ENCODE measurements at regions not wholly inside any gene's neighbourhood (a gene's known extent, or its start where the extent isn't known, plus 50 kb on each side); places are given as distances from the start of the nearest gene placed in this dataset.
"Not testable (repeated sequence)": the region's sequence is repeated elsewhere in the genome, so short reads cannot be mapped to it uniquely, and the experiment has no call there.

- ChIA-PET CTCF (no interaction called here), POLR2A (no interaction called here)
- no peak overlapping the region for H3K4me3 ChIP-seq (ENCODE audit: low read depth, low read length)
- H3K4me1 ChIP-seq (ENCODE audit: control insufficient read depth, insufficient read depth, low read length), result no peaks in the 10 kb centered on the region
- no peaks in the 10 kb centered on the region for H3K9me3 ChIP-seq (ENCODE audit: control insufficient read depth, insufficient read depth, low read depth, low read length)
- no peaks in the 10 kb centered on the region for H3K36me3 ChIP-seq (ENCODE audit: control insufficient read depth in 2 of 2, insufficient read depth in 1 of 2, low read length in 2 of 2)
- TF ChIP-seq ZNF23 (tag by site-specific recombination; IDR thresholded peaks at IDR 0.05; ENCODE audit: borderline replicate concordance), result no peak
- no peak overlapping the region for H3K27ac ChIP-seq (ENCODE audit: extremely low read depth, low read depth, low read length)
Measured at GRCh38 chr6:85291326-85291725, 158.6 kb upstream of the NT5E start.

GRCh38 chr6:85287654-85288053, 162.2 kb upstream of the NT5E start:
- TF ChIP-seq ZNF791 (tag by site-specific recombination; IDR thresholded peaks at IDR 0.05) (no peak), SCRT2 (tag by site-specific recombination; IDR thresholded peaks at IDR 0.05) (no peak), YY2 (tag by site-specific recombination; IDR thresholded peaks at IDR 0.05) (no peak), ZBTB26 (tag by site-specific recombination; optimal IDR thresholded peaks at IDR 0.05) (no peak)
- POLR2A ChIA-PET, result no interaction called here
- no peak overlapping the region for H3K4me3 ChIP-seq (ENCODE audit: low read depth, low read length)
- no peaks in the 10 kb centered on the region for H3K36me3 ChIP-seq (ENCODE audit: control insufficient read depth in 2 of 2, insufficient read depth in 1 of 2, low read length in 2 of 2)
- CTCF ChIA-PET, result interaction anchor here (0.7 kb wide), 1 partner anchor 9 kb away, joined by 3 read pairs; no protein-coding TSS in a partner anchor
- H3K27ac ChIP-seq (ENCODE audit: extremely low read depth, low read depth, low read length), result no peak overlapping the region
- H3K4me1 ChIP-seq (ENCODE audit: control insufficient read depth, insufficient read depth, low read length), result no peaks in the 10 kb centered on the region
- no peaks in the 10 kb centered on the region for H3K9me3 ChIP-seq (ENCODE audit: control insufficient read depth, insufficient read depth, low read depth, low read length)

DNA sequence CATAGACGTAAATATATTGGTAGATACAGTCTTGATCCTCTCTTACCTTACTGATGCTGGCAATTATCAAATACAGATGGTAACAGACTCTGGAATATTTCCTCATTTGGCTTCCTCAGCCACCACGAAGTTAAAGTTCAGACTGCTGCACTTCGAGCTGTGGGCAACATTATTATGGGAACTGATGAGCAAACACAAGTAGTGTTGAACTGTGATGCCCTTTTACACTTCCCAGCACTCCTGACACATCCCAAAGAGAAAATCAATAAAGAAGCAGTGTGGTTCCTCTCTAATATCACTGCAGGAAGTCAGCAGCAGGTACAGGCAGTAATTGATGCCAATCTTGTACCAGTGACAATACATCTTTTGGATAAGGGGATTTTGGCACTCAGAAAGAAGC, 162.7 kb upstream of the NT5E start:
- Histone ChIP-seq H3K36me3 (ENCODE audit: control insufficient read depth in 2 of 2, insufficient read depth in 1 of 2, low read length in 2 of 2) (no peaks in the 10 kb centered on the region), H3K4me1 (ENCODE audit: control insufficient read depth, insufficient read depth, low read length) (no peaks in the 10 kb centered on the region), H3K9me3 (ENCODE audit: control insufficient read depth, insufficient read depth, low read depth, low read length) (no peaks in the 10 kb centered on the region), H3K27ac (ENCODE audit: extremely low read depth, low read depth, low read length) (no peak overlapping the region), H3K4me3 (ENCODE audit: low read depth, low read length) (no peak overlapping the region)
- no peak for TF ChIP-seq ZNF510 (tag by site-specific recombination; IDR thresholded peaks at IDR 0.05; ENCODE audit: insufficient replicate concordance)
- TF ChIP-seq GLIS1 (tag by site-specific recombination; IDR thresholded peaks at IDR 0.05), result no peak
- no peak for TF ChIP-seq ZEB2 (tag by site-specific recombination; IDR thresholded peaks at IDR 0.05)
- no peak for TF ChIP-seq ZNF138 (tag by site-specific recombination; IDR thresholded peaks at IDR 0.05; ENCODE audit: borderline replicate concordance)
- CTCF ChIA-PET, result no interaction called here
- POLR2A ChIA-PET, result no interaction called here

- H3K9me3 ChIP-seq (ENCODE audit: control insufficient read depth, insufficient read depth, low read depth, low read length); H3K27ac ChIP-seq (ENCODE audit: extremely low read depth, low read depth, low read length); H3K36me3 ChIP-seq (ENCODE audit: control insufficient read depth in 2 of 2, insufficient read depth in 1 of 2, low read length in 2 of 2); H3K4me3 ChIP-seq (ENCODE audit: low read depth, low read length); POLR2A ChIA-PET; H3K4me1 ChIP-seq (ENCODE audit: control insufficient read depth, insufficient read depth, low read length): not testable (repeated sequence)
- CTCF ChIA-PET, result interaction anchor here (0.6 kb wide), 1 partner anchor 858 kb away, joined by 4 read pairs; no protein-coding TSS in a partner anchor
Measured at GRCh38 chr6:85286507-85286906, 163.4 kb upstream of the NT5E start.

- ChIA-PET POLR2A (no interaction called here), CTCF (interaction anchor here (0.6 kb wide), 2 partner anchors 45 to 857 kb away, joined by 4 to 5 read pairs; no protein-coding TSS in a partner anchor)
- Histone ChIP-seq H3K9me3 (ENCODE audit: control insufficient read depth, insufficient read depth, low read depth, low read length) (no peaks in the 10 kb centered on the region), H3K4me1 (ENCODE audit: control insufficient read depth, insufficient read depth, low read length) (no peaks in the 10 kb centered on the region), H3K27ac (ENCODE audit: extremely low read depth, low read depth, low read length) (no peak overlapping the region), H3K36me3 (ENCODE audit: control insufficient read depth in 2 of 2, insufficient read depth in 1 of 2, low read length in 2 of 2) (no peaks in the 10 kb centered on the region), H3K4me3 (ENCODE audit: low read depth, low read length) (no peak overlapping the region)
- TF ChIP-seq ZNF394 (tag by site-specific recombination; IDR thresholded peaks at IDR 0.05; ENCODE audit: borderline replicate concordance) (no peak), ZNF785 (tag by site-specific recombination; IDR thresholded peaks at IDR 0.05) (no peak), AEBP2 (tag by site-specific recombination; IDR thresholded peaks at IDR 0.05; ENCODE audit: borderline replicate concordance) (no peak), ZNF311 (tag by site-specific recombination; IDR thresholded peaks at IDR 0.05; ENCODE audit: borderline replicate concordance) (no peak), ZNF114 (tag by site-specific recombination; IDR thresholded peaks at IDR 0.05) (no peak), ZNF350 (tag by site-specific recombination; IDR thresholded peaks at IDR 0.05) (no peak), ZNF571 (tag by site-specific recombination; IDR thresholded peaks at IDR 0.05) (no peak), IKZF3 (tag by site-specific recombination; IDR thresholded peaks at IDR 0.05) (no peak), BCL11A (tag by site-specific recombination; IDR thresholded peaks at IDR 0.05; ENCODE audit: low read depth) (no peak), ZNF670 (tag by site-specific recombination; IDR thresholded peaks at IDR 0.05; ENCODE audit: low read depth) (no peak), ZBTB20 (tag by site-specific recombination; IDR thresholded peaks at IDR 0.05) (no peak), REPIN1 (tag by site-specific recombination; IDR thresholded peaks at IDR 0.05; ENCODE audit: low read depth) (no peak)
- TF ChIP-seq, protein P1, sequence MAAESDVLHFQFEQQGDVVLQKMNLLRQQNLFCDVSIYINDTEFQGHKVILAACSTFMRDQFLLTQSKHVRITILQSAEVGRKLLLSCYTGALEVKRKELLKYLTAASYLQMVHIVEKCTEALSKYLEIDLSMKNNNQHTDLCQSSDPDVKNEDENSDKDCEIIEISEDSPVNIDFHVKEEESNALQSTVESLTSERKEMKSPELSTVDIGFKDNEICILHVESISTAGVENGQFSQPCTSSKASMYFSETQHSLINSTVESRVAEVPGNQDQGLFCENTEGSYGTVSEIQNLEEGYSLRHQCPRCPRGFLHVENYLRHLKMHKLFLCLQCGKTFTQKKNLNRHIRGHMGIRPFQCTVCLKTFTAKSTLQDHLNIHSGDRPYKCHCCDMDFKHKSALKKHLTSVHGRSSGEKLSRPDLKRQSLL (tag by site-specific recombination; IDR thresholded peaks at IDR 0.05), result no peak
Measured at GRCh38 chr6:85285934-85286333, 163.9 kb upstream of the NT5E start.
